MM.1S (cell line): ENCODE measurements at regions not wholly inside any gene's neighbourhood (a gene's known extent, or its start where the extent isn't known, plus 50 kb on each side); places are given as distances from the start of the nearest gene placed in this dataset.

ENCODE experiments used
- CTCF ChIP-seq: fragments of 300-600 bp; sonication (generic); IDR thresholded peaks from 2 replicates; pipeline ENCODE4 v1.5.1; 2016; ENCODE audit warnings: antibody characterized with exemption, low read length, mixed read lengths
- EZH2 ChIP-seq: fragments of 300-600 bp; sonication (generic); optimal IDR thresholded peaks from 2 replicates; pipeline ENCODE3; 2017; ENCODE audit warnings: low read depth, mild to moderate bottlenecking, antibody characterized with exemption, low read length, mixed read lengths
- EZH2phosphoT487 ChIP-seq: fragments of 300-600 bp; sonication (generic); IDR thresholded peaks from 2 replicates; pipeline ENCODE4 v1.6.1; 2018; ENCODE audit warnings: antibody characterized with exemption, low read length

GRCh38 chr18:57281519-57281918 is 70.8 kb upstream of the ST8SIA3 start:
- TF ChIP-seq CTCF (no peak), EZH2 (no peak), EZH2phosphoT487 (no peak)
